AG10803 (cell line): ENCODE measurements at regions not wholly inside any gene's neighbourhood (a gene's known extent, or its start where the extent isn't known, plus 50 kb on each side); places are given as distances from the start of the nearest gene placed in this dataset.

Experiments
- DNase-seq: peaks from one replicate; pipeline ENCODE4 v3.0.0; 2010; ENCODE audit warnings: low read depth
- H3K4me3 ChIP-seq: 2 replicates; pipeline ENCODE4 v1.5.1; 2011; ENCODE audit warnings: mild to moderate bottlenecking, low read length, control low read depth
- CTCF ChIP-seq: conservative IDR thresholded peaks from 2 replicates; pipeline ENCODE4 v1.5.1; 2011; ENCODE audit warnings: mild to moderate bottlenecking, low read length, control low read depth, inconsistent platforms

- no peak for DNase-seq
- no peak overlapping the region for H3K4me3 ChIP-seq
- no peak for TF ChIP-seq CTCF
Measured at GRCh38 chr16:52257534-52257933, 289.4 kb downstream of the TOX3 start.

GRCh38 chr16:52256310-52257078, 290.4 kb downstream of the TOX3 start:
- no peak overlapping the region for H3K4me3 ChIP-seq
- no peak for DNase-seq
- TF ChIP-seq CTCF = no peak

- DNase-seq = no peak
- H3K4me3 ChIP-seq = no peak overlapping the region
- TF ChIP-seq CTCF = no peak
Measured at GRCh38 chr16:52254746-52255145, 292.2 kb downstream of the TOX3 start.

GRCh38 chr16:52252680-52253079, 294.3 kb downstream of the TOX3 start:
- no peak for DNase-seq
- H3K4me3 ChIP-seq = no peak overlapping the region
- TF ChIP-seq CTCF = no peak

- no peak overlapping the region for H3K4me3 ChIP-seq
- no peak for DNase-seq
- no peak for TF ChIP-seq CTCF
Measured at GRCh38 chr16:52251495-52251894, 295.4 kb downstream of the TOX3 start.

GRCh38 chr16:52247737-52248136, 299.2 kb downstream of the TOX3 start:
- TF ChIP-seq CTCF = no peak
- no peak overlapping the region for H3K4me3 ChIP-seq
- no peak for DNase-seq

- DNase-seq = no peak
Measured at GRCh38 chr16:52238710-52239109, 308.2 kb downstream of the TOX3 start.

More at GRCh38 chr16:52238710-52239109, 308.2 kb downstream of the TOX3 start:
- TF ChIP-seq CTCF = no peak
- no peak overlapping the region for H3K4me3 ChIP-seq
